Colon (tissue), 2 donors: ENCODE measurements at regions not wholly inside any gene's neighbourhood (a gene's known extent, or its start where the extent isn't known, plus 50 kb on each side); places are given as distances from the start of the nearest gene placed in this dataset.

ENCODE experiments used
- FAIRE-seq: peaks from 2 replicates; lab custom pipeline; 2012; peaks lifted over from hg19 to GRCh38; lab: Jason Lieb, UNC
- donor health status: control.
- donor health status: control.

DNA sequence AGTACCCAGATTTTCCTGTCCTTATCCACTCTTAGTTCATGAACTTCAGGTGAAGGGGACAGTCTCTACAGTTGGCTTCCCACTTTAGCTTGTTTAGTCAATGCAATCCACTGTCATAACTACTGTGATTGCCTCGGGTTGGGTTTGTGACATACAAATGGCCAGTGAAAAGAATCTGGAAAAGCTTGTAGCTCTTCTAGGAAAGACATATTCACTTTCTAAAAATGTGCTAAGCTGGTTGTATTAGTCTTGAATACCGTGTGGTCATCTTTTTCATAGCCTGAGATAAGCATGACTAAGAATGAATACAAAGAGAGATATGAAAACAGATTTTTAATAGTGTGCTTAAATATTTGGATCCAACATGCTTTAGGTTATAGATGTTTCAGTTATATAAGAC is 1443.5 kb upstream of the IGFBP7 start:
- FAIRE-seq = no peak

DNA sequence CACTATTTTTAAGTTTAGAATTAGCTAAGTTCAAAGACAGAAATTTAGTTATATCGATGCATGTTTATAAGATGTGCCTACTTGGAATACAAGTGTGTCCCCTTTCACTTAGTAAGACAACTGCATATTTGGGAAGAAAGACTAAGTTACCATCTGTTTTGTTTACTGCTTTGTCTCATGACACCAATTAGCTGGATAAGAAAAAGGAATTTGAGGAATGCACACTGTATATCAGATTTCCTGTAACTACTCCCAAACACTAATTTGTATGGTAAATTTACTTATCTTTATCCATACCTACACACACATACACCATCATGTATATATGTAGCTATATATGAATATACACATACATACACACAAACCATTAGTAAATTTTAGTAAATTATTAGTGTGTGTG is 1442.8 kb upstream of the IGFBP7 start:
- FAIRE-seq = no peak

DNA sequence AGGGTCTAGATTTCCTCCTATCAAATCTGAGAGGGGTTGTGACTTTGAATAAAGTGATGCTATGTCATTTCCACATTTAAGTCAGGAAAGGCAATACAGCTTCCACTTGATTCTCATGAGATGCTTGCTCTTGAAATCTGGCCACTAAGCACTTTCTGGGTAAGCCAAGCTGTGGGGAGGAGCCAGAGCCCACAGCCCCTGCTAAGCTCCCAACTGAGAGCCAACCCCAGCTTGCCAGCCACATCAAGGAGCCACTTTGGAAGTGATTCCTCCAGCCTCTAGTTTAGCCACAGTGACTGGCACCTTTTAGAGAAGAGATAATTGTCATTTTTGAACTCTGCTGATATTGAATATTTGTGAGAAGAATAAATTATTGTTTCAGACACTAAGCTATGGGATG is 1441.5 kb upstream of the IGFBP7 start:
- no peak for FAIRE-seq

DNA sequence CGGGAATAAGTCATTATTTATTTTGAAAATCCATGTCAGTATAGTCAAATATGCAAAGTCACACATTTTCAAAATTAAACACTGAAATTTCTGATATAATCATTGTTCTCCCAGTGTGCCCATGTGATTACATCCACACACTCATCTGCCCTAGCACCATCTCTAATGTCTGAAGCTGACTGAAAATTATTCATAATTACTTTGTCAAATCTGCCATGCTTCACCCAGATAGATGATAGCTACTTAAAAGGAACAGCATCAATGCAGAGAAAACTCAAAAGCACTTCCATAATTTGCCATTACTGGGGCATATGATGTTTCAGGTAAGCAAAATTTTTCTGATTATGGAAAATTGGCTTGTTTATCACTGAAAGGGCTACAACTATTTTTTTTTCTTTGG is 1433.3 kb upstream of the IGFBP7 start:
- no peak for FAIRE-seq

DNA sequence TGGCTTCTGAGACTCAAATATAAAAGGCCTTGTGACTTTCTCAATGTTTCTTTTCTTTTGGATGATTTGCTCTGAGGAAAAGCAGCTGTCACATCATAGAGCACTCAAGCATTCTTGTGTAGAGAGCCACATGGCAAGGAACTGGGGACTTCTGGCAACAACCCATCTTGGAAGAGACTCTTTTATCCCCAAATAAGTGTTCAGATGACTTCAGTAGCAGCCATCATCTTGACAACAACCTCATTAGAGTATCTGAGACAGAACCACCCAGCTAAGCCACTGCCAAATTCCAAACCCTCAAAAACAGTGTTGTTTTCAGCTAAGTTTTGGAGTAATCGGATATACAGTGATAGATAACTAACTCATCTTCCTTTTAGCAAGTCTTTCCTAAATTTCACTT is 1431.7 kb upstream of the IGFBP7 start:
- FAIRE-seq = no peak

DNA sequence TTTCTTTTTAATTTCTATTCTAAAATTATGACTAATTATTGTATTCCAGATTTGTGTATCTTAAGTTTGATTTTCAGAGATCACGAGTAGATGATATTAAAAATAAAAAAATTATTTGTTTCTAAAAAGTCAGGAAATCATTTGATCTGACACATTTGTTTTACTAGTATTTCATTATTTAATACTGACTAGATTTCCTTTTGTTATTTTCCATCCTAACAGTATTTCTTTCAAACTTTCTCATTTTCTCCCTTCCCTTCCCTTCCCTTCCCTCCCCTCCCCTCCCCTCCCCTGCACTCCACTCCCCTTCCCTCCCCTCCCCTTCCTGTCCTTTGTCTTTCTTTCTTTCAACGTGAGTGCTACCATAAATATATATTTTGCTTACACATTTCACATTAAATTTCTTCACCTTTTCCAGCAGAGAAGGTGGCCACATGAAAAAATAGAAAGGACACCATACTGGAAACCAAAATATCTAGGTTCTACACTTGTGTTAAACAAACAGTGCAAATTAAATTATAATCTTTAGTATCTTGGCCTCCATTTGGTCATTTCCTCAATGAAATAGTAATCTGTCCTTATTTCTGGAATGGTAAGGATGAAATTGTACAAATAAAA is 1412.7 kb upstream of the IGFBP7 start:
- FAIRE-seq = peak; percentile 45

DNA sequence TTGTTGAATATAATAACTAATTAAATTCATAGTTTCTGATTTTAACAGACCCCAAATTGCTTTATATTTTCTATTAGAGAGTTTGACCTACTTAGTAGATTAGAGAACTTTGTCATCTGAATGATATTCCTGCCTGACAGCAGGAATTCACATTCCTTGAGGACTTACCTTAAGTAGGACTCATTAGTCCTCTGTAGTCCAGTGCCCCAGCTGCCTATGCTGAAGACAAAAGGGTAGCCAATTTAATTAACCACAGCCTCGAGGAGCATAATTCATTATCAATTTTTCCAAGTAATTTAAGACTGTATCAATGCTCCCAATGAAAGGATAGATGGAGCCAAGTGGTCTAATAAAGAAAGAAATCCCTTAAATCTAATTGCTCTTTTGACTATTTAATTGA is 1405.0 kb upstream of the IGFBP7 start:
- no peak for FAIRE-seq

DNA sequence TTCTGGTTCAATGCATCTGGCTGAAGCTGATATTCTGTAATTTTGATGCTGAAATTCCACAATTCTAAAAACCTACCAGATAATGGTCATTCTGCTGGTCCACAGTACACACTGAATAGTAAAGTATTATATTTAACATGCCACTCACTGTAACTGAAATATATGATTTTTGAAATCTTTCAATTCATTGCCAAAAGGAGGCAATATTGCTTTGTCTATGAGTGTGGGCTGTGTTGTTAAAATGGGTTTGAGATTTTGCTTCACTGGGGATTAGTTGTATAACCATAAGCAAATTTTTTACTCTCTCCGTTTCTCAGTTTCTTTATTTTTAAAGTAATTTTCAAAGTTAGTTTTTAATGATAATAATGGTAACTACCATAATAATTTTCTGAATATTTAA is 1404.1 kb upstream of the IGFBP7 start:
- FAIRE-seq = peak; percentile 69

DNA sequence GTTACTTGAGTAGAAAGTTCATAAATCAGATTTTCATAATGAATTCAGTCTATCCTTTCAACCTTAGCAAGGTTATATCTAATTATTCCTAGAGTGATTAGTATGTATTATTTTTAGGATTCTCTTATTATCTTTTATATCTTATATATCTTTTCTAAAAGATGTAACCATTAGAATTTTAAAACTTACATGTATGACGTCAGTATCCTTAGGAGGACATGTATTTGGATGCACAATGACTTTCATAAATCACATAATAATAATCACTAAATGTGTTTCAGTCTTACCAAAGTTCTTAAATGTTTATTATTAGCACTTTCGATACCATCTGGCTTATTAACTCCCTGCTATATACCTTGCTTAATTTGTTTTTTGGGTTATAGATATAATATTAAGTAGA is 1400.5 kb upstream of the IGFBP7 start:
- no peak for FAIRE-seq

DNA sequence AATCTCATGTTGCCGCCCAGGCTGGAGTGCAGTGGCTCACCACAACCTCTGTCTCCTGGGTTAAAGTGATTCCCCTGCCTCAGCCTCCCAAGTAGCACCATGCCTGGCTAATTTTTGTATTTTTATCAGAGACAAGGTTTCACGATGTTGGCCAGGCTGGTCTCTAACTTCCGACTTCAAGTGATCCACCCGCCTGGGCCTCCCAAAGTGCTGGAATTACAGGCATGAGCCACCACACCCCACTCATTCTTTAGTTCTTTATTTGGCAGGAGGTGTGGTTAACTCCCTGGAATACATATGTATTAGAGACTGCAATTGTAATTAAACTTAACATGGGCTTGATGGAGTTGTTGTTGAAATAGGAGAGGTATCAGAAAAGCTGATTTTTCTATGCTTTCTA is 1396.9 kb upstream of the IGFBP7 start:
- FAIRE-seq = no peak

DNA sequence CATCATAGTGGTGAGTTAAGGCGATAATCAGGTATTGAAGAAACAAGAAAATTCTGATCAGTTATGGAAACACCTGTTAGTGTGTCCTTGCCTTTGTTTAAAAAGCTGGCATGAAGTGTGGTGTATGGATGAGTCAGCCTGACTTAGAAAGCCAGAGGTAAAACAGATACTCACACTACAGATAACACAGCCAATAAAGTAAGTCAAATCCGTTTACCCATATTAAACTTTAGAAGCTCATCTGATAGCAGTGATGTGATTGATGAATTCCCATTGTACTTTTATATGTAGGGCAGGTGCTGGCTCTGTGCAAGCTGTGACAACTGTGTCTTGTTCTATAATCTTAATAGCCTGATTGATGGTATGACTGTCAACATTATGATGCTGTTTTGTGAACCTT is 1392.7 kb upstream of the IGFBP7 start:
- no peak for FAIRE-seq

DNA sequence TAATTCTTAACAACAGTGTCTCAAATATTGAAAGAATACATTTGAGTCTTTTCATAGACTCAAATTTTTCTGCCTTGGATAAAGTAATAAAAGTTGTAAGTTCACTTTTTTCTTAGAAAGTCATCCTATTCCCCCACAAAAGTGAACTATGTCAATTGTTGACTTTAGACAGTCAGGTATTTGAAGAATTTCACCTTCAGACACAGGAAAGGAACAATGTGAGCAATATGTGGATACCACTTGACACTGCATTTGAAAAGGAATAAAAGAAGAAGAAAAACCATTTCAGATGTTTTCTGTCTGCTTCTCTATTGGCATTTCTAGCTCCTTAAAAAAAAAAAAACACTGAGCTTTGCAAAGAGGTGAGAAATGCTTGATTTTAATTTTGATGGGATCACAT is 1389.0 kb upstream of the IGFBP7 start:
- no peak for FAIRE-seq

DNA sequence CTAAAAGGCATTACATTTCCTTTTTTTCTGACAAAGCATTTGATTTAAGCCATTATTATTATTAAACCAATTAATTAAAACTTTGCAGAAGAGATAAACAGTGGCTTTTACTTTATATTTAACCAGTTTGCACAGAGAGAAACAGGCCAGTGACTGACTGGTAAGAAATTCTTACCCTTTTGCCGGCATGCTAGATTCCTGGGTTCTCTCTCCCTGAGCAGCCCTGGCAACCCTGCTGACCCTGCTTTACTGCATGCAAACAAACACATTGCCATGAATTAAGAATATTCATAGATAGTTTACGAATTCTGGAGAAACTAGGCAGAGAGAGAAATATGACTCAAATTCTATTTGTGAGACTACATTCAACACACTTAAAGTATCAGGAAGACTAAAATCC is 1381.4 kb upstream of the IGFBP7 start:
- FAIRE-seq = no peak

DNA sequence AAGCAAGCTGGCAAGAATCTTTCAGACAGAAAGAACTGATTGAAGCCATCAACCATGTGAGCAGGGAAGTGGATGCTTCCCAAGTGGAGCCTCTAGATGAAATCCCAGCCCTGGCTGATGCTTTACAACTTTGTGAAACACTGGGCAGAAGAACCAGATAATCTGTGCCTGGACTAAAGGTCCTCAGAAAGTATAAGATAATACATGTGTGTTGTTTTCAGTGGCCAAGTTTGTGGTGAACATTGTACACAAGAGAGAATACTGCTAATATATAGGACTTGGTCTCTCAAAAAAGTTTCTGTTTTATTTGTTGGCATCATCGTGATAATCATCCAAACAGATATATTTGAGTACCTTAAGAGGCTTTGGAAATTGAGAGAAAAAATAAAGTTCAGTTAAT is 1367.8 kb upstream of the IGFBP7 start:
- FAIRE-seq = no peak

DNA sequence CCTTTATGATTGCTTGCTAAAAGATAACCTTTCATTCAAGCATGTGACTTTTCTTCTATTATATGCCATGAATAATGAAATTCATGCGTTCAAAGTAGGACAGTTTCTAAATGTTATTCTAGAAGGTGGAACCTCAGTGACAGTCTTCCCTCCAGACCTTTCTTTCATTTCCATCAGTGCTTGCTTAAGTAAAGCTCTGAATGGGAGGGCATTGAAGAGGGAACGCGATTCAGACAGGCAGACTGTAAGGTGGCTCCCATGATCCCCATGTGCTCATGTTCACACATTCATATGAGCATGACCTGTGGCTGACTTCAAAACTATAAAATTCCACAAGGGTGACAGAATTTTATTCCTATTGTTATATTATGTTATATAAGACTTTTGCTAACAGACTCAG is 1367.3 kb upstream of the IGFBP7 start:
- FAIRE-seq = no peak

DNA sequence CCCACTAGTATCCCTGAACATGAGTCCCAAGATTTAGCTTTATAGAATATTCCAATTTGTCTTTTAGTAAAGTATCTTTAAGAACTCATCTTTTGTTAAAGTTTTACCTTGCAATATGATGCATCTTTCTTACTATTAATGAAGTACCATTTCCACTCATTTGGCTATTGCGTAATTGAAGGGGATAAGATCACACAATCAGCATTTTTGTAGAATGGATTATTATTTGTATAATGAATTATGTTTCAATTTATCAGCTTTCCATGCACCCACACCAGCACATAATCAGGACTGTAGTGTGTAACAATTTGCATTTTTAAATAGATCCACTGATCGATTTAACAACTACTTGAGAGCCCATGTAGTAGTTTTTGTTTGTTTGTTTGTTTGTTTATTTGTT is 1364.9 kb upstream of the IGFBP7 start:
- no peak for FAIRE-seq

DNA sequence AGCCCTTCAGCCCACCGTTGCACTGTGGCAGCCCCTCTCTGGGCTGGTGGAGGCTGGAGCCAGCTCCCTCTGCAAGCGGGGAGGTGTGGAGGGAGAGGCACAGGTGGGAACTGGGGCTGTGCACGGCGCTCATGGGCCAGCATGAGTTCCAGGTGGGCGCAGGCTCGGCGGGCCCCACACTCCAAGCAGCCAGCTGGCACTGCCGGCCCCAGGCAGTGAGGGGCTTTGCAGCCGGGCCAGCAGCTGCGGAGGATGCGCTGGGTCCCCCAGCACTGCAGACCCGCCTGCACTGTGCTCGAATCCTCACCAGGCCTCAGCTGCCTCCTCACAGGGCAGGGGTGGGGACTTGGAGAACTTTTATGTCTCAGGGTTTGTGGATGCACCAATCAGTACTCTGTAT is 1354.8 kb upstream of the IGFBP7 start:
- no peak for FAIRE-seq

DNA sequence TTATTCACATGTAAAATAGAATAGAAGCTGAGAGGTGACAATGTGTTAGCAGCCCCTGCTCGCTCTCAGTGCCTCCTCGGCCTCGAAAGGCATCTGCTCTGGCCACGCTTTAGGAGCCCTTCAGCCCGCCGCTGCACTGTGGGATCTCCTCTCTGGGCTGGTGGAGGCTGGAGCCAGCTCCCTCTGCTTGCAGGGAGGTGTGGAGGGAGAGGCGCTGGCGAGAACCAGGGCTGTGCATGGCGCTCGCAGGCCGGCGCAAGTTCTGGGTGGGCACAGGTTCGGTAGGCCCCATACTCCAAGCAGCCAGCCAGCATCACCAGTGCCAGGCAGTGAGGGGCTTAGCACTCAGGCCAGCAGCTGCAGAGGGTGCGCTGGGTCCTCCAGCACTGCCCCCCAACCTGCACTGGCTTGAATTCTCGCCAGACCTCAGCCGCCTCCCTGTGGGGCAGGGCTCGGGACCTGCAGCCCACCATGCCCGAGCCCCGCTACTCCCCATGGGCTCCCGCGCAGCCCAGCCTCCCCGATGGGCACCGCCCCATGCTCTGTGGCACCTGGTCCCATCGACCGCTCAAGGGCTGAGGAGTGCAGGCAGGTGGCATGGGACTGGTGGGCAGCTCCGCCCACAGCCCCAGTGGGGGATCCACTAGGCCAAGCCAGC is 1346.7 kb upstream of the IGFBP7 start:
- FAIRE-seq = no peak

DNA sequence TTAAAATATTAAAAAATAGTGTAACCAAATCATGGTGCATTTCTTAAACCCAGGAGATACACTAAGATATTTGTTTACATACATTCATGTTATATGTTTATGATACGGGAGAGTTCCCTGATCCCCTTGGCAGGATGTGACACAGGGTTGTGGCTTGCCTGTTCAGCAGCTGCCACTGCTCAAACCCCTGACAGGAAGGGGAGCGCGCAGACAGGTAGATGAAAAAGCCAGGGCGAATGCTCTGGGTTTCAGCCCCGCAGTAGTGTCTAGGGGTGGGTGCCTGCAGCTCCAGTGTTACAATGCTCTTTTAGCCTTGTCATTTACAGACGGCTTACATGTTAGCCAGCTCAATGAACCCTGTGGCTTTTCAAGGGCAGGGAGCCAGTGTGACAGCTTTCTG is 1343.8 kb upstream of the IGFBP7 start:
- no peak for FAIRE-seq

DNA sequence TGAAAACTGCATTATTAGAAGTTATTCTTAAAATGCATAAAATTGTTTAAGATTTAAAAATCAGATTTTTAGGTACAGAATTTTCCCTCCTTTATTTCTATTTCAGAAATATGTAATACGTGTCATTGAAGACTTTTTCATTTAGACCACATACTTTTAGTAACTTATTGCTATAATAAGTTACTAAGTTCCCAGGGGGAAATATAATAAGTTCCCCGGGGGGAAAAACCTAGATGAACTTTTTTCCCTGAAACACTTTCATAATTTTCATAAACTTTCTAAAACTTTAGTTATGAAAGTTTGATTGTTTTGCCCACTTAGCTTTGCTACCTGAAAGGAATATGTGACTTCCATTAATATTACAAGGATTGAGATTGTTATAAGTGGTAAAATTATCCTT is 1341.5 kb upstream of the IGFBP7 start:
- no peak for FAIRE-seq

DNA sequence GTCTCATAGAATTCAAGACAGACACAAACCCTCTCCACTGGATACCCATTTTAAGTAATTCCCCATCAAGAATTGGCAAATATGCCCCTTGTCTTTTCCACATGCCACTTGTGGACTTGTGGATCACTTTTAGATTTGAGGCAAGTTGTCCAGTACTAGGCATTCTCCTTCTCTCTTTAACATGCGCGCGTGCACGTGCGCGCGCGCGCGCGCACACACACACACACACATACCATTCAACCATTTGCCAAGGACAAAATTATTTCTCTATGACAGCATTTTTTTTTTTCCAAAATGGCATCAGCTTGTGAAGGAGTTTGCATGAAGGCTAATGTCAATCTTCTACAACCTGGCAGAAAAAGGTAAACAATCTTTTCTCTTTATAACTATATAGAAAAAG is 1325.7 kb upstream of the IGFBP7 start:
- no peak for FAIRE-seq

DNA sequence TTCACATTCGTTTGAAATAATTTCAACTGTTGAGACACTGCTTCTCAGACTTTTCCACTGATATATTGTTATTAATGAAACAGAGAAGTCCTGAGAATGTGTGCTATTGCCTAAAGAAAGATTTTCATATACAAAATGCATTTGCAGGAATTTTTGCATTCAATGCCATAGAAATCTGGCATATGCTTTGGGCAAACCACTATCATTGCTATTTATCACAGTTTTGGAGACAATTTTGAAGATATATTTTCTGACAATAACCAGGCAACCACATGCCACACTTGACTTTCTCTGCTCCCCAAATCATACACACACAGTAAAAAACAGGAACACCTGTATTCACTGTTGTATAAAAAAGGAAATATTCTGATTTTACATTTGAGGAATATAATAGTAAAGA is 1303.7 kb upstream of the IGFBP7 start:
- no peak for FAIRE-seq

DNA sequence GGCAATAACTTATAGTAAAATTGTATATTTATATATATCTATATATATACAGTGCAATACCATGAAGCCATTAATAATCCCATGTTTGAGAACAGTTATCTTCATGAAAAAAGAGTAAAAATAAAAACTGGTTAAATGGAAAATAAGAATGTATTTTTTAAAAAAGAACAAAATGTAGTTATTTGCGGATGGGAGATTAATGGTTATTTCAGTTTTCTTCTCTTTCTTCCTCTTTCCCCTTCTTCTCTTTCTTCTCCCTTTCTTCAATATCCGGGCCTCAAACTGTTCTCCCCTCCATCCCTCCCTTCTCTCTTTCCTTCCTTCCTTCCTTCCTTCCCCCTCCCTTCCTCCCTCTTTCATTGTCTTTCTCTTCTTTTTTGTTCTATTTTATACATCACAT is 1301.7 kb upstream of the IGFBP7 start:
- no peak for FAIRE-seq

DNA sequence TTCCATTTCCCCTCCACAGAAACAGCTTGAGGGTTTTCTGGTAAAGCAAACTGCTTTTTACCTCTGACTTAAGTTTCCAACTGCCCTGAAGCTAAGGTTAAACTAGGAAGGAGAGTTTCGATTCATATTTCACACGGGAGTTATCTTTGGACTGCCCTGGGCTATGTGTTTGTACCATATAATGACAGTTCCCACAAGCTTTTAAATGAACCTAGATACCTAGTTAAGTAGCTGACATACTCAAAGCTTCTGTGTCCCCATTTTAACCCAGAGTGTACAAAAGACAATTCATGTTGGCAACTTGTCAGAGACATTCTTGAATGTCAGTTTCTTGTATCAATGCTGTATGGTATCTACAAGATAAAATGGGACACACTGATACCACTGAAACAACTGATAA is 1296.6 kb upstream of the IGFBP7 start:
- FAIRE-seq = no peak

DNA sequence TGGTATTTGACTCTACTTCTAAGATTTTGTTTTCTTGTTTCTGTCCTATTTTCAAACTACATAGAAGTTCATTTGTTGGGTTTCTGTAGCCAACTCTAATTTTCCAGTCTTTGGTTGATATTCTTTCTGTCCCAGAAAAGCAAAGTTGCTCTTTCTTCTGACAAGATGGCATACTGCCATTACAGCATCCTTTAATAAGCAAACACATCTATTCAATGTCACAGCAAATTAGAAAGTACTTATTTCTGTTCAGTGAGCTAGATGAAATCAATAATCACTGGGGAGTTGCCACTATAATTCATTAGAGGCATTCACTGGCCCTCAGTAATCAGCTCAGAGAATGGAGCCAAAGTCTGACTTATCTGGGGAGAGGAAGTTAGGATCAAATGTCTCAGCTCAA is 1258.0 kb upstream of the IGFBP7 start:
- no peak for FAIRE-seq
